K562 (cell line): ENCODE measurements at regions not wholly inside any gene's neighbourhood (a gene's known extent, or its start where the extent isn't known, plus 50 kb on each side); places are given as distances from the start of the nearest gene placed in this dataset.

Experiments
- ATAC-seq: fragments of 200-7000 bp; cut with Tn5 transposase; 3 replicates; pipeline ENCODE4 v1.9.1; 2020; ENCODE audit warnings: moderate library complexity
- BruUV-seq: library from RNA; stranded (reverse); fragments of 400-500 nt; replicated peaks from 2 replicates; lab custom pipeline; 2021; lab: Mats Ljungman, UMichigan
- CTCF ChIA-PET: fragments of 300-600 bp; formaldehyde crosslinking; extraction: SDS; loops from one replicate; lab custom pipeline; 2021; ENCODE audit warnings: low intra/inter-chr PET ratio; lab: Yijun Ruan, JAX
- POLR2A ChIA-PET: fragments of 300-600, 350-650 bp; sonication (Branson Sonifier 250); formaldehyde crosslinking; extraction: SDS; loops from one replicate; lab custom pipeline; 2021; ENCODE audit warnings: antibody characterized with exemption, inconsistent platforms; lab: Yijun Ruan, JAX
- DNase-seq, 4 experiments: peaks; one replicate each; pipeline versions ENCODE4 v3.0.0 to v3.0.0-alpha.2; 2011 to 2018; ENCODE audit warnings: low spot score in 3 of 4, mixed read lengths in 3 of 4; ENCODE audit errors: extremely low read depth in 1 of 4
- FAIRE-seq: peaks from 2 replicates; lab custom pipeline; 2011; peaks lifted over from hg19 to GRCh38; lab: Jason Lieb, UNC
- H2AFZ ChIP-seq: 2 replicates; pipeline ENCODE4 v1.6.0; 2011; ENCODE audit warnings: low read depth, low read length, control low read depth, inconsistent platforms
- H3K27ac ChIP-seq: fragments of 200-600 bp; 3 replicates; pipeline ENCODE4 v1.8.0; 2011; ENCODE audit warnings: low read depth, mild to moderate bottlenecking, control low read depth, inconsistent platforms, low read length, moderate library complexity, mixed read lengths; ENCODE audit errors: extremely low read depth
- H3K27me3 ChIP-seq, 2 experiments: fragments of 300-600 bp in 1 of 2; 2 replicates in 1 of 2; 3 replicates in 1 of 2; pipeline versions ENCODE4 v1.6.0 to v1.8.0; 2011; ENCODE audit warnings: inconsistent platforms in 2 of 2, low read length in 2 of 2, mild to moderate bottlenecking in 1 of 2, mixed read lengths in 1 of 2, moderate library complexity in 1 of 2; ENCODE audit not compliant: control insufficient read depth in 2 of 2, insufficient read depth in 2 of 2
- H3K36me3 ChIP-seq: fragments of 300-600 bp; 3 replicates; pipeline ENCODE4 v1.8.0; 2011; ENCODE audit warnings: mild to moderate bottlenecking, low read length, inconsistent platforms; ENCODE audit not compliant: control insufficient read depth, insufficient read depth
- H3K4me1 ChIP-seq, 2 experiments: fragments of 200-600 bp in 1 of 2; replicated peaks in 1 of 2; 2 replicates in 1 of 2; 3 replicates in 1 of 2; pipeline versions ENCODE4 v1.5.1 to v1.8.0; 2011; ENCODE audit warnings: inconsistent platforms in 2 of 2, low read length in 2 of 2, mild to moderate bottlenecking in 1 of 2, mixed read lengths in 1 of 2, moderate library complexity in 1 of 2; ENCODE audit not compliant: control insufficient read depth in 2 of 2, insufficient read depth in 2 of 2
- H3K4me2 ChIP-seq: 2 replicates; pipeline ENCODE4 v1.6.1; 2011; ENCODE audit warnings: low read length, control low read depth, inconsistent platforms, mixed read lengths; ENCODE audit not compliant: insufficient read depth
- H3K4me3 ChIP-seq: fragments of 200-600 bp; sonication (generic), shearing (Covaris generic); 2 replicates; pipeline ENCODE4 v1.5.1; 2016; ENCODE audit warnings: control low read depth, inconsistent platforms
- H3K79me2 ChIP-seq: fragments of 200-600 bp; 3 replicates; pipeline ENCODE4 v1.8.0; 2011; ENCODE audit warnings: low read length, inconsistent platforms; ENCODE audit not compliant: control insufficient read depth, insufficient read depth
- H3K9ac ChIP-seq, 2 experiments: 2 replicates each; pipeline versions ENCODE4 v1.6.0 to v1.6.1; 2011; ENCODE audit warnings: low read depth in 2 of 2, low read length in 2 of 2, control low read depth in 1 of 2, inconsistent platforms in 1 of 2, mild to moderate bottlenecking in 1 of 2, mixed read lengths in 1 of 2; ENCODE audit not compliant: insufficient read depth in 1 of 2
- H3K9me1 ChIP-seq: one replicate; pipeline ENCODE4 v1.6.0; 2011; ENCODE audit warnings: inconsistent platforms, mild to moderate bottlenecking, low read length, moderate library complexity; ENCODE audit not compliant: control insufficient read depth, insufficient read depth
- H3K9me3 ChIP-seq: replicated peaks from 2 replicates; pipeline ENCODE4 v1.5.1; 2011; ENCODE audit warnings: low read depth, low read length, inconsistent platforms; ENCODE audit not compliant: control insufficient read depth, insufficient read depth
- H4K20me1 ChIP-seq: replicated peaks from 2 replicates; pipeline ENCODE4 v1.6.1; 2011; ENCODE audit warnings: low read length, inconsistent platforms, mixed read lengths; ENCODE audit not compliant: control insufficient read depth, insufficient read depth
- ATF7 ChIP-seq: fragments of 450-650 bp; IDR thresholded peaks from 2 replicates; pipeline ENCODE4 v1.7.1; 2014; ENCODE audit warnings: mild to moderate bottlenecking, moderate library complexity
- CBX3 ChIP-seq, 2 experiments: IDR thresholded peaks; 1 replicate in 1 of 2; 2 replicates in 1 of 2; pipeline ENCODE4 v1.6.1; 2012; ENCODE audit warnings: inconsistent platforms in 2 of 2, low read length in 2 of 2, borderline replicate concordance in 1 of 2, control low read depth in 1 of 2
- CREM ChIP-seq: IDR thresholded peaks from 2 replicates; pipeline ENCODE4 v1.6.1; 2014; ENCODE audit warnings: antibody characterized with exemption, low read depth
- ETV1 ChIP-seq: fragments of 450-650 bp; conservative IDR thresholded peaks from 2 replicates; pipeline ENCODE4 v1.6.1; 2016; ENCODE audit warnings: missing genetic modification characterization, control low read depth, low read depth, missing compliant biosample characterization
- FOXP1 ChIP-seq: sonication (generic); formaldehyde crosslinking; IDR thresholded peaks from 2 replicates; pipeline ENCODE4 v1.8.0; 2022; ENCODE audit warnings: mild to moderate bottlenecking, missing genetic modification reagents
- GABPA ChIP-seq: fragments of 200-800 bp; sonication (Bioruptor generic); conservative IDR thresholded peaks from 2 replicates; pipeline ENCODE4 v1.6.1; 2016; ENCODE audit warnings: low read depth, missing genetic modification characterization, missing compliant biosample characterization
- GABPB1 ChIP-seq: sonication (generic); formaldehyde crosslinking; IDR thresholded peaks from 2 replicates; pipeline ENCODE4 v1.8.0; 2022; ENCODE audit warnings: mild to moderate bottlenecking, missing genetic modification reagents
- NCOA4 ChIP-seq: fragments of 450-650 bp; IDR thresholded peaks from 2 replicates; pipeline ENCODE4 v1.6.1; 2018; ENCODE audit warnings: mild to moderate bottlenecking; ENCODE audit not compliant: partially characterized antibody
- SREBF1 ChIP-seq: fragments of 150-350 bp; IDR thresholded peaks from 2 replicates; pipeline ENCODE4 v1.6.1; 2014; ENCODE audit warnings: antibody characterized with exemption, low read depth, low read length, borderline replicate concordance
- TARDBP ChIP-seq: fragments of 450-650 bp; IDR thresholded peaks from 2 replicates; pipeline ENCODE4 v1.6.1; 2016
- ZNF274 ChIP-seq: IDR thresholded peaks from 2 replicates; pipeline ENCODE4 v1.6.1; 2011; ENCODE audit warnings: low read depth, mild to moderate bottlenecking, low read length, moderate library complexity, borderline replicate concordance
- WGBS: fragments of 100-300 bp; shearing (Covaris generic); methylation state at CpG from one replicate; pipeline ENCODE4 v1.1.6; 2016; ENCODE audit warnings: low coverage, mixed read lengths; ENCODE audit not compliant: insufficient coverage; ENCODE audit errors: missing lambda C conversion rate; 5-methylcytosine and 5-hydroxymethylcytosine counted together
- in situ Hi-C: fragments of 300-500 bp; cut with MboI; formaldehyde crosslinking; loops from 4 replicates; pipeline ENCODE4 v1.15.0; 2018; ENCODE audit warnings: inconsistent platforms, mixed read lengths
- intact Hi-C: fragments of 100-400 bp; cut with micrococcal nuclease; formaldehyde crosslinking; loops from 2 replicates; pipeline ENCODE4 v1.14.2; 2022
- TF ChIP-seq, protein P1 (sequence below), 2 experiments: IDR thresholded peaks; 2 replicates each; pipeline ENCODE4 v1.6.1; 2011; ENCODE audit warnings: borderline replicate concordance in 1 of 2, control low read depth in 1 of 2, low read depth in 1 of 2, low read length in 1 of 2, mild to moderate bottlenecking in 1 of 2, mixed read lengths in 1 of 2, moderate library complexity in 1 of 2; ENCODE audit not compliant: insufficient read depth in 1 of 2, insufficient read length in 1 of 2, poor library complexity in 1 of 2, severe bottlenecking in 1 of 2; ENCODE audit errors: extremely low read depth in 1 of 2
- TF ChIP-seq, protein P2 (sequence below): fragments of 250-450 bp; sonication (Bioruptor Pico); IDR thresholded peaks from 2 replicates; pipeline ENCODE4 v1.4.0; 2020
- TF ChIP-seq, protein P3 (sequence below): fragments of 450-650 bp; IDR thresholded peaks from one replicate; pipeline ENCODE4 v1.6.1; 2018; ENCODE audit warnings: mild to moderate bottlenecking, moderate library complexity; ENCODE audit not compliant: partially characterized antibody

DNA sequence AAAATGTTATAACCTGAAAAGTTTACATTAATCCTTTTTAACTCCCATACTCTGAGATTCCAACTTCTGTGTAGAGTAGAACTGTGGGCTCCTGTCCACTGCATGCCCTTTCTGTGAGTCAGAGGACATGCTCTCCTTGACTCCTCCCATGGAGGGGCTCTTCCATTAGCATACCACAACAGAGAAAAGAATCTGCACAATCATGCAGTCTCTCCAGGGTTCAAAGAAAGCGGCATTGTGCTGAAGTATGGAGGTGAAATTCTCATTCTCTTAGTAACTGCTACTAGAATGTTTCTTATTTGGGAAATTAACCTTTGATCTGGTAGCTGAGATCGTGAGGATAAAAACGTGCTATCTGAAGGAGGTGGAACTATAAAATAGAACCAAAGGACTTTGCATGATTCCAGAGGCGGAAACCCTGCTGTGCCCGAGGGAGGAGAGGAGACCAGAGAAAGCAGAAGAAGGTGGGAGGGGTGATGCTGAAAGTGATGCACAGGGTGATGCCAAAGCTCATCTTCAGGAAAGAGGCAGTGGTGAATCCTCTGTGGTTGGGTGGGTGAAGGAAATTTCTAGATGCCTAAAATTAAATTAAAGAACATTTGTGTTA, 202.2 kb upstream of the PCSK2 start:
- BruUV-seq, result no TSS peak
- no peak for FAIRE-seq
- 0% methylated on average over 5 of the region's 5 CpGs for WGBS
- TF ChIP-seq SREBF1 (no peak), TARDBP (no peak), ETV1 (tag) (no peak), ATF7 (no peak), GABPA (no peak), CBX3 (IDR thresholded peaks at IDR 0.05; ENCODE audit: borderline replicate concordance in 1 of 2, low read length in 2 of 2) (no peak), NCOA4 (no peak), ZNF274 (no peak), FOXP1 (CRISPR knock-in tag) (no peak), CREM (no peak), GABPB1 (CRISPR knock-in tag) (no peak)
- TF ChIP-seq, protein P1, sequence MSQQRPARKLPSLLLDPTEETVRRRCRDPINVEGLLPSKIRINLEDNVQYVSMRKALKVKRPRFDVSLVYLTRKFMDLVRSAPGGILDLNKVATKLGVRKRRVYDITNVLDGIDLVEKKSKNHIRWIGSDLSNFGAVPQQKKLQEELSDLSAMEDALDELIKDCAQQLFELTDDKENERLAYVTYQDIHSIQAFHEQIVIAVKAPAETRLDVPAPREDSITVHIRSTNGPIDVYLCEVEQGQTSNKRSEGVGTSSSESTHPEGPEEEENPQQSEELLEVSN (IDR thresholded peaks at IDR 0.05; ENCODE audit: borderline replicate concordance in 1 of 2, extremely low read depth in 1 of 2, insufficient read depth in 1 of 2, insufficient read length in 1 of 2, low read depth in 1 of 2, low read length in 1 of 2, poor library complexity in 1 of 2, severe bottlenecking in 1 of 2), result no peak
- TF ChIP-seq, protein P2, sequence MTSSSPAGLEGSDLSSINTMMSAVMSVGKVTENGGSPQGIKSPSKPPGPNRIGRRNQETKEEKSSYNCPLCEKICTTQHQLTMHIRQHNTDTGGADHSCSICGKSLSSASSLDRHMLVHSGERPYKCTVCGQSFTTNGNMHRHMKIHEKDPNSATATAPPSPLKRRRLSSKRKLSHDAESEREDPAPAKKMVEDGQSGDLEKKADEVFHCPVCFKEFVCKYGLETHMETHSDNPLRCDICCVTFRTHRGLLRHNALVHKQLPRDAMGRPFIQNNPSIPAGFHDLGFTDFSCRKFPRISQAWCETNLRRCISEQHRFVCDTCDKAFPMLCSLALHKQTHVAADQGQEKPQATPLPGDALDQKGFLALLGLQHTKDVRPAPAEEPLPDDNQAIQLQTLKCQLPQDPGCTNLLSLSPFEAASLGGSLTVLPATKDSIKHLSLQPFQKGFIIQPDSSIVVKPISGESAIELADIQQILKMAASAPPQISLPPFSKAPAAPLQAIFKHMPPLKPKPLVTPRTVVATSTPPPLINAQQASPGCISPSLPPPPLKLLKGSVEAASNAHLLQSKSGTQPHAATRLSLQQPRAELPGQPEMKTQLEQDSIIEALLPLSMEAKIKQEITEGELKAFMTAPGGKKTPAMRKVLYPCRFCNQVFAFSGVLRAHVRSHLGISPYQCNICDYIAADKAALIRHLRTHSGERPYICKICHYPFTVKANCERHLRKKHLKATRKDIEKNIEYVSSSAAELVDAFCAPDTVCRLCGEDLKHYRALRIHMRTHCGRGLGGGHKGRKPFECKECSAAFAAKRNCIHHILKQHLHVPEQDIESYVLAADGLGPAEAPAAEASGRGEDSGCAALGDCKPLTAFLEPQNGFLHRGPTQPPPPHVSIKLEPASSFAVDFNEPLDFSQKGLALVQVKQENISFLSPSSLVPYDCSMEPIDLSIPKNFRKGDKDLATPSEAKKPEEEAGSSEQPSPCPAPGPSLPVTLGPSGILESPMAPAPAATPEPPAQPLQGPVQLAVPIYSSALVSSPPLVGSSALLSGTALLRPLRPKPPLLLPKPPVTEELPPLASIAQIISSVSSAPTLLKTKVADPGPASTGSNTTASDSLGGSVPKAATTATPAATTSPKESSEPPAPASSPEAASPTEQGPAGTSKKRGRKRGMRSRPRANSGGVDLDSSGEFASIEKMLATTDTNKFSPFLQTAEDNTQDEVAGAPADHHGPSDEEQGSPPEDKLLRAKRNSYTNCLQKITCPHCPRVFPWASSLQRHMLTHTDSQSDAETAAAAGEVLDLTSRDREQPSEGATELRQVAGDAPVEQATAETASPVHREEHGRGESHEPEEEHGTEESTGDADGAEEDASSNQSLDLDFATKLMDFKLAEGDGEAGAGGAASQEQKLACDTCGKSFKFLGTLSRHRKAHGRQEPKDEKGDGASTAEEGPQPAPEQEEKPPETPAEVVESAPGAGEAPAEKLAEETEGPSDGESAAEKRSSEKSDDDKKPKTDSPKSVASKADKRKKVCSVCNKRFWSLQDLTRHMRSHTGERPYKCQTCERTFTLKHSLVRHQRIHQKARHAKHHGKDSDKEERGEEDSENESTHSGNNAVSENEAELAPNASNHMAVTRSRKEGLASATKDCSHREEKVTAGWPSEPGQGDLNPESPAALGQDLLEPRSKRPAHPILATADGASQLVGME (CRISPR knock-in tag), result no peak
- TF ChIP-seq, protein P3, sequence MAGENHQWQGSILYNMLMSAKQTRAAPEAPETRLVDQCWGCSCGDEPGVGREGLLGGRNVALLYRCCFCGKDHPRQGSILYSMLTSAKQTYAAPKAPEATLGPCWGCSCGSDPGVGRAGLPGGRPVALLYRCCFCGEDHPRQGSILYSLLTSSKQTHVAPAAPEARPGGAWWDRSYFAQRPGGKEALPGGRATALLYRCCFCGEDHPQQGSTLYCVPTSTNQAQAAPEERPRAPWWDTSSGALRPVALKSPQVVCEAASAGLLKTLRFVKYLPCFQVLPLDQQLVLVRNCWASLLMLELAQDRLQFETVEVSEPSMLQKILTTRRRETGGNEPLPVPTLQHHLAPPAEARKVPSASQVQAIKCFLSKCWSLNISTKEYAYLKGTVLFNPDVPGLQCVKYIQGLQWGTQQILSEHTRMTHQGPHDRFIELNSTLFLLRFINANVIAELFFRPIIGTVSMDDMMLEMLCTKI, result no peak

More for the DNA sequence above, 202.2 kb upstream of the PCSK2 start:
- Histone ChIP-seq H4K20me1 (no peaks in the 10 kb centered on the region), H3K9me1 (no peaks in the 10 kb centered on the region), H3K27ac (no peak overlapping the region), H3K79me2 (no peaks in the 10 kb centered on the region), H3K9me3 (no peaks in the 10 kb centered on the region), H3K36me3 (no peaks in the 10 kb centered on the region), H3K4me3 (no peak overlapping the region), H3K27me3 (no peaks in the 10 kb centered on the region), H3K9ac (no peak overlapping the region), H3K4me1 (no peaks in the 10 kb centered on the region), H2AFZ (no peak overlapping the region), H3K4me2 (no peak overlapping the region)
- CTCF ChIA-PET, result no interaction called here
- intact Hi-C loops (no loop called here), in situ Hi-C loops (no loop called here)
- POLR2A ChIA-PET, result no interaction called here
- ATAC-seq (no peak), DNase-seq (no peak)
